D341Med (cell line): ENCODE measurements at regions not wholly inside any gene's neighbourhood (a gene's known extent, or its start where the extent isn't known, plus 50 kb on each side); places are given as distances from the start of the nearest gene placed in this dataset.
"Not testable (repeated sequence)": the region's sequence is repeated elsewhere in the genome, so short reads cannot be mapped to it uniquely, and the experiment has no call there.

Experiments used
- DNase-seq: peaks from one replicate; pipeline ENCODE4 v3.0.0; 2012; ENCODE audit warnings: low spot score

GRCh38 chr3:182136008-182136910 lies 424.5 kb downstream of the SOX2 start:
- no peak for DNase-seq

- DNase-seq: no peak
Measured at GRCh38 chr3:182138393-182138792, 426.7 kb downstream of the SOX2 start.

GRCh38 chr3:182139627-182140357 lies 428.1 kb downstream of the SOX2 start:
- DNase-seq: no peak

- DNase-seq: no peak
Measured at GRCh38 chr3:182142928-182143327, 431.2 kb downstream of the SOX2 start.

- no peak for DNase-seq
Measured at GRCh38 chr3:182143903-182144302, 432.2 kb downstream of the SOX2 start.

GRCh38 chr3:182148360-182148759 lies 436.6 kb downstream of the SOX2 start:
- no peak for DNase-seq

- no peak for DNase-seq
Measured at GRCh38 chr3:182149594-182149993, 437.9 kb downstream of the SOX2 start.

GRCh38 chr3:182156326-182156725 lies 444.6 kb downstream of the SOX2 start:
- not testable (repeated sequence) for DNase-seq

GRCh38 chr3:182165234-182165633 lies 453.5 kb downstream of the SOX2 start:
- DNase-seq: no peak

- DNase-seq: no peak
Measured at GRCh38 chr3:182172534-182172933, 460.8 kb downstream of the SOX2 start.

GRCh38 chr3:182178488-182179200 lies 466.9 kb downstream of the SOX2 start:
- no peak for DNase-seq

GRCh38 chr3:182179631-182180030 lies 467.9 kb downstream of the SOX2 start:
- DNase-seq: no peak

- no peak for DNase-seq
Measured at GRCh38 chr3:182180654-182181385, 469.1 kb downstream of the SOX2 start.

GRCh38 chr3:182182531-182182968 lies 470.8 kb downstream of the SOX2 start:
- DNase-seq: no peak

- DNase-seq: no peak
Measured at GRCh38 chr3:182183716-182184430, 472.1 kb downstream of the SOX2 start.

GRCh38 chr3:182185313-182185712 lies 473.6 kb downstream of the SOX2 start:
- no peak for DNase-seq

- DNase-seq: no peak
Measured at GRCh38 chr3:182190056-182190455, 478.3 kb downstream of the SOX2 start.

GRCh38 chr3:182198345-182198744 lies 486.6 kb downstream of the SOX2 start:
- DNase-seq: no peak

- no peak for DNase-seq
Measured at GRCh38 chr3:182201456-182202168, 489.9 kb downstream of the SOX2 start.

- no peak for DNase-seq
Measured at GRCh38 chr3:182212479-182213076, 500.9 kb downstream of the SOX2 start.
